Forelimb muscle (tissue), 1 donor: ENCODE measurements at regions not wholly inside any gene's neighbourhood (a gene's known extent, or its start where the extent isn't known, plus 50 kb on each side); places are given as distances from the start of the nearest gene placed in this dataset.
"Not testable (repeated sequence)": the region's sequence is repeated elsewhere in the genome, so short reads cannot be mapped to it uniquely, and the experiment has no call there.

Source experiments
- DNase-seq: peaks from one replicate; pipeline ENCODE4 v3.0.0-alpha.2; 2013; ENCODE audit warnings: low read depth

DNA sequence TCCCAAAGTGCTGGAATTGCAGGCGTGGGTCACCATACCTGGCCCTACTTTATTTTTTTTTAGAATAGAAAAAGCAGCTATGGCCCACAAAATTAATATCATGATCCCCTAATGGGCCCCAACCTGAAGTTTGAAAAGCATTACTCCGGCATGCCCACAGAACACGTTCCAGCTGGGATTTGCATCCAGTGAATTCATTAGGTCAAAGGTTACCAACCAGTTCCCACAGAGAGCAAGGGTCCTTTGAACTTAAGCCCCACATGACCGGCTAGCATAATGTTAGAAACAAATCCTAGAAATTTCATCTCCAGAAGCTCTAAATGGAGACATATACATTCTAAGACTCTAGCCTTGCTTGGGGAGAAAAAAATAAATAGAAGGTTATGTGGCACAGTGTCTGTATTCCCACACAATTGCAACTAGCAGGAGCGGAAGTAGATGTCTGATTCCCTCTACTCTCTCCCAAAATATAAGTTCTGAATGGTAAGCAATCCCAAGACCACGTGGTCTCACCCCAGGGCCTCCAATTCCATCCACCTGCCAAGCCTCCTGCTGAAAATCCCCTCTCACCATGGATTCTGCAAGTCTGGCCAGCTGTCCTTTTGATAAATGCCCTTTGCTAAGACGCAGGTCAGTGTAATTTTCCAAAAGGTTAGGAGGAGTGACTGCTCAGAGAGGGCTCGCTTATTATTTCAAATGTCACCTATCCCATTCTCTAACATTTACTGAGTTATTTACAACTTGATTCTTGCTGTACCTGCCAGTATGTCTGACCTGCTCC, 395.8 kb downstream of the NPIPA8 start:
- DNase-seq = no peak

DNA sequence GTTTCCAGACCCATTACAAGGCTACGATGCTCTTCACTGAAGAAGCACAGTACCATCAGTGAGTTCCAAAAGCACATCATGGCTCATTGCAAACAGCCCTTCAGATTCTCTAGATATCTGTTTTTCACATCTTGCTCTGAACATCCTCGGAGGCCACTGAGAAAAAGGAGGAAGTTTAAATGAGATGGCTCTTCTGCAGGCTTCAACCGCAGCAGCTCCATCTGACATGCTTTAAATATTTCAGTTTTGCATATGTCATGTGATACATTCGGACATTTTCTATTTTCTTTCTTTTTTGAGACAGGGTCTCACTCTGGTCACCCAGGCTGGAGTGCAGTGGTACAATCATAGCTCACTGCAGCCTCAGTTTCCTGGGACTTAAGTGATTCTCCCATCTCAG, 396.8 kb downstream of the NPIPA8 start:
- no peak for DNase-seq

DNA sequence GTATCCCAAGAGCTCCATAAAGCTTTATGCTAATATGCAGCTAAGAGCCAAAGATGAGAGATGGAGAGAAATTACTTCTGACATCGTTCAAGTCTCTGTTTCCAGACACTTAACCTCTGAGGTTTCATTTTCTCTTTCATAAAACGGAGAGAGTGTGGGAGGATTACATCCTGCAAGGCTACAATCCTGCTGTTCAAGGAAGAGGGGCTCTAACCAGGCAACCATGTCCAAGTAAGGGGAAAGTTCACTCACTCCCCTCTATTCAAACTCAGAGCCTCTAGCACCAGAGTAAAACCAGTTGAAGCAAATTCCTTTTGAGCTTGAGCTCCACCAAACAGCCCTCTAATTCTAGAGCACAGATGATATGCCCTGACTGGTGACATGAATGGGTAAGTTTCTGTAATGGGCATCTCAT, 397.4 kb downstream of the NPIPA8 start:
- DNase-seq = no peak

DNA sequence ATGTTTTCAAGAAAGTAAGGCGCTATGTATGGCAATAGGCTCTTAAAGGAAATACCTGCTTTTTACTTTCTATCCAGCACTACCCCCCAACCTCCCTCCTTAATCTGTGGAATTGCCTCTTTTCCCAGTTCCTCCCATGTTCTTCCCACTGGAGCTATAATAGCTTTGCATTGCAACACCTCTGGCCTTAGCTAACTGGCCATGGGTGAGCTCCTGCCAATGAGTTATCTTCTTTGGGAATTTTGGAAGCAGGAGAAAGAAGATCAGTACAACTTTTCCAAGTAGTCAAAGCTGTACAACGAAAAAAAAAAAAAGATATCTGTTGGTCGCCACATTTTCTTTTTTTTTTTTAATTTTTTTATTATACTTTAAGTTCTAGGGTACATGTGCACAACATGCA, 398.0 kb downstream of the NPIPA8 start:
- no peak for DNase-seq

DNA sequence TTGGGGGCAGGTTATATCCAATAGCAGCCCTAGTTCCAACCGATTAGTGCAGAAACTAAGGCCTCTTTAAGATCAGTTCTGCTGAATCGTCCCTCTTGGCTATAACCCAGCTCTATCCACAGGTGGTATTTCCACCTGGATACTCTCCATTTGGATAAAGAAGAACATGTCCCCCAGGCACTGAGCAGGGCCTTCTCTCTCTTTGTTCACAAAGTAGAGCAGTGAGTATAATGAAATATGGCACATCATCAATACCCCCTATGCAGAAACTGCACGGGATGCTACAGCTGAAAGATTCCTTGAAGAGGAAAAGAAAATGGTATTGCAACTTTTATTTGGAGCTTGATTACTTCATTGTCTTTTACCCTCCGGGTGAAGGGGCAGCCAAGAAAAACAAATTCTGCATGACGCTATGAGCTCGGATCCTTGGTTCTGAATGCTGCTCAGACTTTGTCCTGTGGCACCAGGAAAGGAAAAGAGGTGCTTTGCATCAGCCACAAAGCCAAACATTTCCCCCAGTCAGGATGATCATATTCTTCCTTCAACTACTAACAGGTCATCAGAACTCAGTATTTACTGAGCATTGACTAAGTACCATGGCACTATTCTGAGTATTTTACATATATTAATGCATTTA, 399.7 kb downstream of the NPIPA8 start:
- no peak for DNase-seq

DNA sequence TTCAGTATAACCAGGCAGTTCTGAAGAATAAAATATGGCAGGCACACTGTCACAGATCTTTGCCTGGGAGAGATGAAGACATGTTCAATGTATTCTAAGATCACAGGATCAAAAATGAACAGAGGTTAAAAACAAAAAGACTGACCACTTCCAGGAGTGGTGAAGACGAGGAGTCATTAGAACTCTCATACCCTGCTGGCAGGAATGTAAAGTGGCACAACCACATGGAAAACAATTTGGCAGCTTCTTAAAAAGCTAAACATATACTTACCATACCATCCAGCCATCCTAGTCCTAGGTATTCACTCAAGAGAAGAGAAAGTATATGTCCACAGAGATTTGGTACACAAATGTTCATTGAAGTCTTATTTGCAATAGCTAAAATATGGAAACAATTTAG, 406.3 kb downstream of the NPIPA8 start:
- DNase-seq = no peak

DNA sequence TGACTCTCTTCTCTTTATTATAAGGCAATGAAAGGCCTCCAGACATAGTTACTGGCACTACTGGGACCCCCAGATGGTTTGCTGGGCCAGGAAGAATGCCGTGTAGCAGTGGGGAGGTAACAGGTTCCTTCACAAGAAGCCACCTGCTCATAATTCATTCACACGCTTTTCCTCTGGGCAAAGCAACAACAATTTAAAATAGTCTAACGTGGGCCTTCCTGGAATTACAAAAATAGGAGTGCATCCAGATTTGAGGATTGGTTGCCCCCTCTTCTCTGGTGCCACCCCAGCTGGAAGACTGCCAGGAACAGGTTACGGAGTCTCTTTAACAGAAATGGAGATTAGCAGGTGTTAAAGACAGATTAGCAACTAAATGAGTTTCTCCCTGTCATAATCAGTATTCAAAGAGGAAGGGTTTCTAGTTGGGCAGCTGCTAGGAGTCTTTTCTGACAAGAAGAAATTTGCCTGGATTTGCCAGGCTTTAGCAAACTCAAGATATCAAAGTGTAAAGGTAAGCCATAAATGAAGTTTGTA, 409.6 kb downstream of the NPIPA8 start:
- no peak for DNase-seq

DNA sequence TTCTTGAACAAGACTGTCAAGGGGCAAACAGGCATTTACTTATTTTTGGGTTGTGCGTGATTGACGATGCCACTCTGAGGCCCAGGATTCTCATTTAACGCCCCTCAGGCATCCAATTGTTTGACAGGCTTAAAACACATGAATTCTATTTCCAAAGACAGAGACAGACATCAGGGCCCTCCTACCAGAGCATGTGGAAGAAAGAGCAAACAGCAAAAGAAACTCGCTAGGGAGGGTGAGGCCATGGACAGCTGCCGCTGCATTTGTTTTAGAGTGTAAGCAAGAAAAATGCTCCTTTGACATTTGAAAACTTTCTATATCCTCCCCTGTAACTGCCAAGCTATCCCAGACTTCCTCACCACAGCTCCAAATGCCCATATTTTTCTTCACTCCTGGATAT, 410.1 kb downstream of the NPIPA8 start:
- no peak for DNase-seq

DNA sequence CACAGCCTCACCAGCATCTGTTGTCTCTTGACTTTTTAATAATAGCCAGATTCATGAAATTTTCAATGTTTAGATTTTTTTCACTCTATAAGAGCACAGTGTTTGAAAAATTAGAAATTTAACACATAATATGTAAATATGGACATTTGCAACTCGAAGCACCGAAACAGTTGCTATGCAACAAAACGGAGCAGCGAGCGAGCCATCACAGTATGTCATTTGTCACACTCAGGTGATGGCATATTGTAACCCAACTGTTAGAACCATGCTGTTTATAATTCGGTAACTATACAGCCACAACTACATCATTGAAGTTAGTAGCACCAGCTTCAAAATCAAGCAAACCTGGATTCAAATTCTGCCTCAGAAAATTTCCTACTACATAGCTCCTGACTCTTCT, 410.8 kb downstream of the NPIPA8 start:
- no peak for DNase-seq

DNA sequence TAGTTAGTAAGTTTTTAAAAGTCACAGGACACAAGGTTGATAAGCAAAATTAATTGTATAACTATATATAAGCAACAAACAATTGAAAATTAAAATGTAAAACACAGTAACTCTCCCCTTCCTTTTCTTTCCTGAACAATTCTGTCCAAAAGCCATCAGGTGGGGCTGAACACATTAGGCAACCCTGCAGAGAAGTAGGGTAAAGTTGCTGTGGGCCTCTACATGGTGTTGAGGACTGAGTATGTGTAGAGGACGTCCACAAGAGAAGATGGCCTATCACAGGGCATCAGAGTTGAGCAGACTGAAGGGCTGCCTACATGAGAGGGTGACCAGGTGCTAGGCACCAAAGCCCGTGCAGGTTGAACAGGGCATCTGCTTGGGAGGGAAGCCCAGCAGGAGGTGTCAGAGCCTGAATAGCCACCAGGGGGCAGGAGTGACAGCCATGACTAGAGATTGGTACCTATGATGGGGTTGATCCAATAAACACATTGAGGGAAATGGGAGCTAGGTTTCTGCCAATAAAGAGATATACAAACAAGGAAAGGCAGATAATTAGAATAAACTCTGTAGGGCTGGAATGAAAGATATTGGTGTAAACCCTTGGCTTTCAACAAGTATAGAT, 415.1 kb downstream of the NPIPA8 start:
- DNase-seq = no peak

DNA sequence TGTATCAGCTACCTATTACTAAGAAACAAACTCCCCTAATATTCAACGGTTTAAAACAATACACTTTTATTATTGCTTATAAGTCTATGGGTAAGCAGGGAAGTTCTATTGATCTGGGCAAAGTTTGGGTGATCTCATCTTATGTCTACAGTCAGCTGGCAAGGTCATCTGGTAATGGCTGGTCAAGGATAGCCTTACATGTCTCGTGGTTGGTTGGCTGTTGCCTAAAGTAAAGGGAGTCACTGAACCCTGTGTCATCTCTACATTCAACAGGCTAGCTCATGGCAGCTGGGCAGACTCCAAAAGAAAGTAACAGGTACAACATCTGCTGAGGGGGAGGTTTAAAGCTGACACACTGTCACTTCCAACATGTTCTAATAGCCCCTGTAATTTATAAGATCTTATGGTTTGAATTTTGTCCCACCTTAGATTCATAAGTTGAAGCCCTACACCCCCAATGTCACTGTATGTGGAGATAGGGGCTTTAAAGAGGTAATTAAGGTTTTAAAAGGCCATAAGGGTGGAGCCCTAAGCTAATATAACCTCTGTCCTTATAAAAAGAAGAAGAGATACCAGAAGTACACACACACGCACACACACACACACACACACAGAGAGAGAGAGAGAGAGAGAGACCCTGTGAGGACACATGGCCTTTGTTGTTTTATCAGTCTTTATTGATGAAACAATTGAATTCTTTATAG, 419.1 kb downstream of the NPIPA8 start:
- DNase-seq = no peak

DNA sequence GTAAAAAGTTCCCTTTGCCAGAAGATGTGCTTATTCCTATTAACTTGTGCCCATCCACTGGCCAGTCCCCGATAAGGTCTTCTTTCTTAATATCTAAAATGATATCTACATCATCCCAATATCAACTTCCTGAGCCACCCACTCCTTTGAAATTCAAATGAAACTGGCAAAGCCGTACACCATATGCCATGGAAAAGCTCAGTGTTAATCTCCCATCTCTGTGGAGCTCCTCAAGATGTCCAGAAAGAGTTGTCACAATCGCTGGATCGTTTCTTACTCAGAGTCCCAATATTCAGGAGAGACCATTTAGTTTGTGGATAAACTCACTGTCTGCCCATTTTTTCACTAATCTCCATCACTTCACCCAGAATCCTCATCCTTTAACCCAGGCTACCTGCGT, 420.7 kb downstream of the NPIPA8 start:
- no peak for DNase-seq

DNA sequence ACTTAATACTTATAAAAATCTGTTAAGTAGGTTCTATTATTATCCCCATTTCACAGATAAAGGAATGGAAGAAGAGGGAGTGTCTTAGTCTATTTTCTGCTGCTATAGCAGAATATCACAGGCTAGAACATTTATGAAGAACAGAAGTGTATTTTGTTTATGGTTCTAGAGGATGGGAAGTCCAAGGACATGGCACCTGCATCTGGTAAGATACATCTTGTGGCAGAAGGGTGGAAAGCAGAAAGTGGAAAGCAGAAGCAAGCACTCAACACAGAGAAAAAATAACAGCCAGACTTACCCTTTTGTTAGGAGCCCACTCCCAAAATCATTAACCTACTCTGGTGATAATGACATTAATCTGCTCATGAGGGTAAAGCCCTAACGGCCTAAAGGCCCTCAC, 422.4 kb downstream of the NPIPA8 start:
- no peak for DNase-seq

DNA sequence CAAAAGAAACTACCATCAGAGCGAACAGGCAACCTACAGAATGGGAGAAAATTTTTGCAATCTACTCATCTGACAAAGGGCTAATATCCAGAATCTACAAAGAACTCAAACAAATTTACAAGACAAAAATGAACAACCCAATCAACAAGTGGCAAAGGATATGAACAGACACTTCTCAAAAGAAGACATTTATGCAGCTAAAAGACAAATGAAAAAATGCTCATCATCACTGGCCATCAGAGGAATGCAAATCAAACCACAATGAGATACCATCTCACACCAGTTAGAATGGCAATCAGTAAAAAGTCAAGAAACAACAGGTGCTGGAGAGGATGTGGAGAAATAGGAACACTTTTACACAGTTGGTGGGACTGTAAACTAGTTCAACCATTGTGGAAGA, 425.0 kb downstream of the NPIPA8 start:
- DNase-seq = not testable (repeated sequence)

DNA sequence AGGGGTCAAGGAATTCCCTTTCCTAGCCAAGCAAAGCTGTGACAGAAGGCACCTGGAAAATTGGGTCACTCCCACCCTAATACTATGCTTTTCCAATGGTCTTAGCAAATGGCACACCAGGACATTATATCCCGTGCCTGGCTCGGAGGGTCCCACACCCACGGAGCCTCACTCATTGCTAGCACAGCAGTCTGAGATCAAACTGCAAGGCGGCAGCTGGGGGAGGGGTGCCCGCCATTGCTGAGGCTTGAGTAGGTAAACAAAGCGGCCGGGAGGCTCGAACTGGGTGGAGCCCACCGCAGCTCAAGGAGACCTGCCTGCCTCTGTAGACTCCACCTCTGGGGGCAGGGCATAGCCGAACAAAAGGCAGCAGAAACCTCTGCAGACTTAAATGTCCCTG, 429.9 kb downstream of the NPIPA8 start:
- not testable (repeated sequence) for DNase-seq

DNA sequence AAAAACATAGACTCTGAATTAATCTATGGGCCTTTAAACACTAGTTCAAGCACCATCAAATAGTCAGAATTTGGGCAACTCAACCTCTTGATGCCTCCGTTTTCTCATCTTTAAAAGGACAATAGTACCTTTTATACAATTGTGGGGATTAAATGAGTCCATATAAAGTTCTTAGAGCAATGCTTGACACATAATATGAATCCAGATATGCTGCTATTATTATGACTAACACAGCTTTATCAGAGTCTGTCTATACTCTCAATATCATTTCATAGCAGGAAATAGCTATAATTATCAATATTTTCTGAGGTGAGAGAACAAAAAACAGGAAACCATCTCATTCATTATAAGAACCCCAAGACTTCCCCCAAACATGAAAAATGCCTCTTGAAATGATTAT, 430.5 kb upstream of the XYLT1 start:
- DNase-seq = no peak

DNA sequence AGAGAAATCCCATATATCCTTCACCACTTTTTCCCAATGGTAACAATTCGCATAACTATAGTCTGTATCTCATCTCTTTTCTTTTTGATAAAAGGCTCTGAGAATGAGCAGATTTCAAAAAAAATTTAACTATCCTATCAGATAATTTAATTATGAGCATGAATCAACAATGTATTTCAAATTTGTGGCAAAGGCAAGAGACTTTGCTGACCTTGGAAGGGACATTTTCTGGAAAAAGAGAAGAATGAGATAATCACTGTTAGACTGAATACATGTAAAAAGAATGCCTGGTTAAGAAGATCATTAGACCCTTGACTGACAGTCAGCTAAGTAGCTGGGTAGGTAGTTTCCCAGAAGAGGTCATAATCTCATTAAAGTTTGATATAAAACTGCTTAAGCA, 428.4 kb upstream of the XYLT1 start:
- no peak for DNase-seq

DNA sequence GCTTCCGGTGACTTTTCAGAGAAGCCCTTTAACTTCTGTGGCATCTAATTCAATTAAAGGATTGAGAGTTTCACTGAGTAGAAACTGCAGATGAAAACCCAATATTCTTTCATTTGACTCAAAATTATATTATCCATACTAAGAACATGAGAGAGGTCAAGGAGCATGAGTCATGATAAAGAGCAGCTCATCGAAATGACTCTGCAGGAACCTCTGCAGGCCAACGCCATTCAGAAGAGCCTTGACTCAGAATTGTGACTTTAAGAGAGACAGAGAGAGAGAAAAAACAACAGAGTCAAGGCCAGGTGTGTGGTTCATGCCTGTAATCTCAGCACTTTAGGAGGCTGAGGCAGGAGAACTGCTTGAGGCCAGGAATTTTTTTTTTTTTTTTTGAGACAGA, 417.2 kb upstream of the XYLT1 start:
- DNase-seq = no peak

DNA sequence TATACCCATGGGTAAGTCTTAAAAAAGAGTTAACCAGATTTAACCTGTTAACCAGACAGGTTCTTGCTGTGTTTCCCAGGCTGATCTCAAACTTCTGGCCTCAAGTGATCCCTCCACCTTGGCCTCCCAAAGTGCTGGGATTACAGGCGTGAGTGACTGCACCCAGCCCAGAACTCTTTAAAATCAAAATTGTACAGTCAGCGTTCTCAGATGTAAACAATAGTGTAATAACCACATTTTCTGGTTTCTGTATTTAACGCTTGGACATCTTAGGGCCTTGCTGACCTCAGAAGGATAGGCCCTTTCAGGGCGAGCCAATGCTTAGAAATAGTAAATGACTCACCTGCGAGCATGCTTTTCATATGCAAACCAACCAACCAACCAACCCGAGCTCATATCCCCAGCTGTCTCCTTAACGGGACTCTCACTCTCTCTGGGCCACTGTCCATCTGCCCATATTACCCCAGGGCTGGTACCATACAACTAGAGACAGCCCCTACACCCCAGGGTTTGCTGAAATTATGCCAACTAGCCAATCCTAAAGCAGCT, 415.0 kb upstream of the XYLT1 start:
- DNase-seq = no peak

DNA sequence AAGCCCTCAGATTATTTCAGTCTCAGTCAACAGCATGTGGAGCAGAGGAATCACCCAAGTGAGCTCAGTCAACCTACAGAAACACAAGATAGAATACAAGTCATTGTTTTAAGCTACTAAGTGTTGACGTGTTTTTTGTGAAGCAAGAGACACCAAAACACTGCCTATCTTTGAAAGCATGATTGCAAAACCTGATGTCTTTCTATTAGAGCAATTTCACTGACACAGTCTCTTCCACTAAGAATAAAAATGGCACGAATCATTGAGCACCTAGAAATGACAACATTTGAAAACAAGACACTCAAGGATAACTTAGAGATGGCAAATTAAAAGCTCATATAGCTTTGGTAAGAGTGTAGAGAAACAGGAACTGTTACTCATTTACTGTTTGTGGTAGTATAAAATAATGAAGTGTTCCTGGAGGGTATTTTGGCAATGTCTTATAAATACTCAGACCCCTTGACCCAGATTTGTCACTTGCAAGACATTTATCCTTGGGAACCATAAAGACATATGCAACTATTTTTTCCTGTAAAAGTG, 407.1 kb upstream of the XYLT1 start:
- no peak for DNase-seq

DNA sequence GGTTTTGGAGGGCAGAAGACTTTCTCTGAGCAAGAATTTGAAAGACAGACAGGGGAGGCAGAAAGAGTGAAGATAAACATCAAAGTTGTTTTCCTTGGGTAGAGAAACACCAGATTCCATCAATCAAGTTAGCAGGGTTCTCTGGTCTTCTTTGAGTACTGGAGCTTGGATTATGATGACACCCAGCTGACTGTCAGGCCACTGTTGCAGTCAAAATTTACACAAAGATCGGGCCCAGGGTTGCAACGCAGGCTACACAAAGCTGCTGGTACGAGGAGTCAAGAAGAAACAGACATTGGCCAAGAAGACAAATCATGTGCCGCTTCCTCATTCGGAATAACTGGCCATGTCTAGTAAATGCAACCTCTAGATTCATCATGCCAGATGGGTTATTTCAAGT, 396.2 kb upstream of the XYLT1 start:
- no peak for DNase-seq

DNA sequence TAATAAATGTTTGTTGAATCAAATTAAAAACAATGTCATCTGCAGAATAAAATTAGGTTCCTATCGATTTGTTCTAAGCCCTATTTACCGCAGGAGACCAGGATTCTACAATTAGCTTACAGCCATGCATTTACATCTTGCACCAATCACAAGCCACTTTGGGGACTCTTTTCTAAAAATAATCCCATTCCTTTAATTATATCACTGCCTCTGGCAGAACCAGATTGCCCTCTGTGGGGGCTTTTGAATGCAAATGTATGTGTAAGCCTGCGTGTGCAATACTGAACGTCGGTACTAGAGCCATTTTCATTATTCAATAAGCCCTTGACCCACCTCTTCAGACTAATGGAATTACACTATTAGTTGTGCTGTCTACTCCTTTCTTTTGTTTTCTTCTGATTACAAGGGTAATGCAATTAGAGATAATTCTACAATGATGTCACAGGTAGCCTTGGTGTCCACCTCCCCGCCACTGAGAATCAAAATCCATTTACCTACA, 391.3 kb upstream of the XYLT1 start:
- DNase-seq = no peak
